Kidney glomerular epithelial cell (primary cell): ENCODE measurements at regions not wholly inside any gene's neighbourhood (a gene's known extent, or its start where the extent isn't known, plus 50 kb on each side); places are given as distances from the start of the nearest gene placed in this dataset.
"Not testable (repeated sequence)": the region's sequence is repeated elsewhere in the genome, so short reads cannot be mapped to it uniquely, and the experiment has no call there.

Experiments
- DNase-seq: peaks from one replicate; lab custom pipeline; 2025; lab: John Stamatoyannopoulos, UW

GRCh38 chr7:145795132-145795531 lies 321.5 kb upstream of the CNTNAP2 start:
- no peak for DNase-seq

- DNase-seq = no peak
These were observed 331.5 kb upstream of the CNTNAP2 start for GRCh38 chr7:145784809-145785780.

- DNase-seq = not testable (repeated sequence)
These were observed 335.2 kb upstream of the CNTNAP2 start for GRCh38 chr7:145781388-145781787.

- no peak for DNase-seq
These were observed 337.5 kb upstream of the CNTNAP2 start for GRCh38 chr7:145779140-145779539.

GRCh38 chr7:145774777-145775176 lies 341.8 kb upstream of the CNTNAP2 start:
- DNase-seq = no peak

- no peak for DNase-seq
These were observed 363.6 kb upstream of the CNTNAP2 start for GRCh38 chr7:145753004-145753403.

- DNase-seq = no peak
These were observed 379.0 kb upstream of the CNTNAP2 start for GRCh38 chr7:145737617-145738016.

- DNase-seq = no peak
These were observed 381.5 kb upstream of the CNTNAP2 start for GRCh38 chr7:145735061-145735460.

- no peak for DNase-seq
These were observed 384.1 kb upstream of the CNTNAP2 start for GRCh38 chr7:145732521-145732920.

- DNase-seq = no peak
These were observed 386.9 kb upstream of the CNTNAP2 start for GRCh38 chr7:145729691-145730090.

GRCh38 chr7:145718129-145718528 lies 398.5 kb upstream of the CNTNAP2 start:
- no peak for DNase-seq

- DNase-seq = no peak
These were observed 416.1 kb upstream of the CNTNAP2 start for GRCh38 chr7:145700488-145700887.

- no peak for DNase-seq
These were observed 417.9 kb upstream of the CNTNAP2 start for GRCh38 chr7:145698526-145699262.

GRCh38 chr7:145697412-145698107 lies 419.0 kb upstream of the CNTNAP2 start:
- DNase-seq = not testable (repeated sequence)

GRCh38 chr7:145696071-145696470 lies 420.5 kb upstream of the CNTNAP2 start:
- no peak for DNase-seq

- DNase-seq = no peak
These were observed 424.2 kb upstream of the CNTNAP2 start for GRCh38 chr7:145692237-145692950.

- DNase-seq = no peak
These were observed 425.2 kb upstream of the CNTNAP2 start for GRCh38 chr7:145691377-145691914.

GRCh38 chr7:145681646-145682045 lies 435.0 kb upstream of the CNTNAP2 start:
- no peak for DNase-seq

- no peak for DNase-seq
These were observed 435.4 kb upstream of the CNTNAP2 start for GRCh38 chr7:145681159-145681558.

- no peak for DNase-seq
These were observed 450.9 kb upstream of the CNTNAP2 start for GRCh38 chr7:145665499-145666258.

GRCh38 chr7:145655666-145656065 lies 460.9 kb upstream of the CNTNAP2 start:
- DNase-seq = no peak
